Activated naive CD4-positive, alpha-beta T cell treated with anti-CD3 and anti-CD28 coated beads, Interleukin-2, amount 10 ng/mL, durations not matched to agents 7 days and 5 days (primary cell): ENCODE measurements at regions not wholly inside any gene's neighbourhood (a gene's known extent, or its start where the extent isn't known, plus 50 kb on each side); places are given as distances from the start of the nearest gene placed in this dataset.

ENCODE experiments used
- CTCF ChIA-PET: fragments of 350-600 bp; sonication (Branson Sonifier 250); formaldehyde crosslinking; loops from one replicate; lab custom pipeline; 2021; ENCODE audit warnings: antibody characterized with exemption; lab: Charles Lee
- DNase-seq: peaks from one replicate; pipeline ENCODE4 v3.0.0-alpha.2; 2020
- H3K27ac Mint-ChIP-seq: one replicate; pipeline ENCODE4 v1.8.0; 2021; ENCODE audit warnings: mild to moderate bottlenecking, moderate library complexity, mixed read lengths
- H3K27me3 Mint-ChIP-seq: one replicate; pipeline ENCODE4 v1.8.0; 2021; ENCODE audit warnings: mild to moderate bottlenecking, mixed read lengths
- H3K36me3 Mint-ChIP-seq: one replicate; pipeline ENCODE4 v1.8.0; 2021; ENCODE audit warnings: mixed read lengths
- H3K4me1 Mint-ChIP-seq: one replicate; pipeline ENCODE4 v1.8.0; 2021; ENCODE audit warnings: mixed read lengths
- H3K4me3 Mint-ChIP-seq: one replicate; pipeline ENCODE4 v1.8.0; 2021; ENCODE audit warnings: mild to moderate bottlenecking, moderate library complexity, mixed read lengths
- H3K9me3 Mint-ChIP-seq: one replicate; pipeline ENCODE4 v1.8.0; 2021; ENCODE audit warnings: mixed read lengths

DNA sequence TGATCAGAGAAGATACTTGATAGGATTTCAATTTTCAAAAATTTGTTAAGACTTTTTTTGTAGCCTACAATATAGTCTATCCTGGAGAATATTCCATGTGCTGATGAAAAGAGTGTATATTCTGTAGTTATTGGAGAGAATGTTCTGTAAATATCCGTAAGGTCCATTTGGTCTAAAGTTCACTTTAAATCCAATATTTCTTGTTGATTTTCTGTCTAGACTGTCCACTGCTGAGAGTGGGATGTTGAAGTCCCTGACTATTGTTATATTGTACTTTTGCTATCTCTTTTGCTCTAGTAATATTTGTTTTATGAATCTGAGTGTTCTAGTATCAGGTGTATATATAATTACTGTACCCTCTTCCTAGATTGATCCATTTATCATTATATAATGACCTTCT lies 406.2 kb upstream of the CNTN4 start:
- H3K36me3 Mint-ChIP-seq, result no peaks in the 10 kb centered on the region
- no peaks in the 10 kb centered on the region for H3K4me1 Mint-ChIP-seq
- no peak overlapping the region for H3K4me3 Mint-ChIP-seq
- H3K9me3 Mint-ChIP-seq, result no peaks in the 10 kb centered on the region
- DNase-seq, result no peak
- H3K27ac Mint-ChIP-seq, result no peak overlapping the region
- CTCF ChIA-PET, result no interaction called here
- no peaks in the 10 kb centered on the region for H3K27me3 Mint-ChIP-seq

DNA sequence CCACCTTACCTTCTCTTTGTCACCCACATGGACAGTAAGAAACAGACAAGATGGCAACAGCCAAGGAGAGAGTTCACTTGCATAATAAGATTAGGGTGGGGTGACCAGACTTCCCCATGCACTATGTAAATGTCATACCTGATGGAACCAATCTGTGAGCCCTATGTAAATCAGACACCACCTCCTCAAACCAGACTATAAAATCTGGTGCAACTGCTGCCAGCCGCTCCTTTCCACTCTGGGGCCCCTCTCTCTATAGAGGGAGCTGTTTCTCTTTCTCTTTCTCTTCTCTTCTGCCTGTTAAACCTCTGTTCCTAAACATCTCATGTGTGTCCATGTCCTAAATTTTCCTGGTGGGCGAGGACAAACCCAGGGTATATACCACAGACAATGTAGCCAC lies 405.5 kb upstream of the CNTN4 start:
- no peak for DNase-seq
- Mint-ChIP-seq H3K4me1 (no peaks in the 10 kb centered on the region), H3K4me3 (no peak overlapping the region), H3K36me3 (no peaks in the 10 kb centered on the region), H3K27me3 (no peaks in the 10 kb centered on the region), H3K27ac (no peak overlapping the region), H3K9me3 (no peaks in the 10 kb centered on the region)
- CTCF ChIA-PET, result no interaction called here

DNA sequence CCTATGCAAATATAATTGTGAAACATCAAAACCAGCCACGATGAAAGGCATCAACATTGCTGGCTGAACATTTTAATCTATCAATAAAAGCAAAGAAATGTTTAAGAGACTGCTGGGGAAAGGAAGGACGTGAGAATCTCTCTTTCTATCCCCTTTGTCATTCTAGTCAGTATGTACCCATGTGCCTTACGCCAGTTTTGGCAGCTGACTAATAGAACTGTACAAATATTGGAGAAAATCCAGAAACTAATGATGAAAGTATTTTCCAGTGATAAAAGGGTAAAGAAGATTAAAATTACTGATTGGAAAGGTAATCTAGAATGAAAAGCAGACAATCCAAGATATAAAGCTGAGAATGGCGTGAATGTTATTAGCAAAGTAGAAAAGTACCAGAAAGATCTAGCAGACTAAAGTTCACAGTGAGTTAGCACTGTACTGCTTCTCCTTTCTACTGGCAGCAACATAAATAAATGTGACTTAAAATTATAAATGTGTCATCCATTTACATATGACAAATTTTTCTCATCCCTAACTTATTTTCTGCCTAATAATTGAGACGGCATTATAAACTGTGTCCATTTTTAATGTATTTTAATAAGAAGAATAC lies 401.9 kb upstream of the CNTN4 start:
- Mint-ChIP-seq H3K27ac (no peak overlapping the region), H3K4me3 (no peak overlapping the region), H3K27me3 (no peaks in the 10 kb centered on the region), H3K36me3 (no peaks in the 10 kb centered on the region), H3K9me3 (no peaks in the 10 kb centered on the region), H3K4me1 (no peaks in the 10 kb centered on the region)
- CTCF ChIA-PET, result no interaction called here
- DNase-seq, result no peak

DNA sequence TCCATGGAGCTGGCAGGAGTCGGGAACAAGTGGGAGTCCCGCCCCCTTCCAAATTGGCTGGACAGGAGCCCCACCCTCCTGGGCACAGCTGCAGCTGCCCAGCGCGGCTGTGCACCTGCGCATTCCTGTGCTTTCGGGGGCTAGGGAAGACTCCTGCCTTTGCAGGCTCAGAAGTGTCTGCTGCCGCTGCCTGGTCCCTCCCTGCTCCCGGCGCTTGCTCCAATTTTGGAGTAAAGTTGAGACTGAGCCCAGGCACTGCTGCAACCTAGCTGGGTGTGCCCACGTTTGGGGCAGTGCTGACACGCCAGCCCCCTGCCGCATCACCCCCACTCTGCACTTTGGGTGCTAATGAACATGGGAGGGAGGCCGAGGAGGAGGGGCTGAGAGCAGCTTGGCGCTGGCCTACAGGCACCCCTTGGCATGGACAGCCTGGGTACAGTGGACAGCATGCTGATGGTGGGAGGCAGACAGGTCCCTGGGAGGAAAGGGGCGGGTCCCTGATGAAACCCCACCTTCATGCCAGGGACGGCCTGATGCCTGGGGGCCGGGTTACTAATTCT lies 399.2 kb upstream of the CNTN4 start:
- H3K27ac Mint-ChIP-seq, result no peak overlapping the region
- H3K9me3 Mint-ChIP-seq, result no peaks in the 10 kb centered on the region
- H3K36me3 Mint-ChIP-seq, result no peaks in the 10 kb centered on the region
- H3K4me3 Mint-ChIP-seq, result no peak overlapping the region
- CTCF ChIA-PET, result no interaction called here
- no peak for DNase-seq
- H3K27me3 Mint-ChIP-seq, result no peaks in the 10 kb centered on the region
- no peaks in the 10 kb centered on the region for H3K4me1 Mint-ChIP-seq

DNA sequence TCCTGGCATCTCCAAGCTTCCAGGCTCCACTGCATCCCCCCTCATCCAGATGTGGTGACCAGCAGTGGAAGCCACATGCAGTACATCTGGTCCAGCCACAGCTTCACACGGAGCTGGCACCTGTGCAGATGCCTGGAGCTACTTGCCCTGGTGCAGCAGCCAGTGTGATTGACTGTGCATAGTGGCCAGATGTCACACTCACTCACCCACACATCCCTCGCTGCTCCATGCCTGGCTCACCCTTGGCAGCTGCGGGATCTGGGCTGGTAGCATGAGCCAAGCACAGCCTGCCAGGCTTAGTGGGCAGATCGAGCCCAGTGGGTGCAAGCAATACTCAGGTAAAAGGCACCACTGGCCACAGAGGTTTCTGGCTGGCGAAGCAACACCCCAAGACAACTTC lies 398.0 kb upstream of the CNTN4 start:
- DNase-seq, result no peak
- Mint-ChIP-seq H3K4me1 (no peaks in the 10 kb centered on the region), H3K36me3 (no peaks in the 10 kb centered on the region), H3K4me3 (no peak overlapping the region), H3K27me3 (no peaks in the 10 kb centered on the region), H3K9me3 (peaks cover 1% of the 10 kb centered on the region), H3K27ac (no peak overlapping the region)
- CTCF ChIA-PET, result no interaction called here

DNA sequence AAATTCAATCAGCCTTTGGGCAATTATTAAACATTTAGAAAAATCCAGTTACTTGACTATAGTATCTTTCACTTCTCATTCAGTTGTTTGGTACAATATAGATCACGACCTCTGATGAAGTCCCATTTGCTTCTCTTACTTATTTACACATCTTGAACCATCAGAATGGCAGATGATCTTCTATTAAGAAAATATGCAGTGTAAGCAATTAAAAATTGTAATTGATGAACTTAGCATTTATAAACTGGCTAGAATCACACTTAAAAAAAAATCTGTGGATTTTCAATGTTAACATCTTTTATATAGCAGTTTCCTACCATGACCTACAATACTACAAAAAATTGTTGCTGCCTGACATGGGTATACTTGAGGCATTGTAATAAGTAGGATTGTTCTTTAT lies 395.5 kb upstream of the CNTN4 start:
- Mint-ChIP-seq H3K9me3 (peaks cover 5% of the 10 kb centered on the region), H3K27ac (no peak overlapping the region), H3K4me1 (no peaks in the 10 kb centered on the region), H3K27me3 (no peaks in the 10 kb centered on the region), H3K4me3 (no peak overlapping the region), H3K36me3 (no peaks in the 10 kb centered on the region)
- CTCF ChIA-PET, result no interaction called here
- no peak for DNase-seq

DNA sequence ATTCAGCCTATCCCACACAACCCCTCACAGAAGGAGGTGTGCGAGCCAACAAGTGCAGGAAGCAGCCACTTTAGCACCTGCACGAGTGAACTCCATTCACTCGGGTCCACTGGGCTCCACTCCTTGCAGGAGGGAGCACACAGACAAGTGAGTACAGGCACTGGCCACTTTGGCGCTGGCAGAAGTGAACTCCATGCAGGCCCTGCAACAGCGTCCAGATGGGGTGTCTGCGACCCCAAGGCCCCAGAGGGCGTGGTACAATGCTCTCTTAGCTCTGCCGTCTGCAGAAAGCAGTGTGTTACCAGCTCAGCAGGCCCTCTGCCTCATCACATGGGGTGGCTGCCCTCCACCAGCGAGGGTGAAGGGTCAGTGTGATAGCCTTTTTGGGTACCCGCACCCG lies 388.0 kb upstream of the CNTN4 start:
- CTCF ChIA-PET, result no interaction called here

DNA sequence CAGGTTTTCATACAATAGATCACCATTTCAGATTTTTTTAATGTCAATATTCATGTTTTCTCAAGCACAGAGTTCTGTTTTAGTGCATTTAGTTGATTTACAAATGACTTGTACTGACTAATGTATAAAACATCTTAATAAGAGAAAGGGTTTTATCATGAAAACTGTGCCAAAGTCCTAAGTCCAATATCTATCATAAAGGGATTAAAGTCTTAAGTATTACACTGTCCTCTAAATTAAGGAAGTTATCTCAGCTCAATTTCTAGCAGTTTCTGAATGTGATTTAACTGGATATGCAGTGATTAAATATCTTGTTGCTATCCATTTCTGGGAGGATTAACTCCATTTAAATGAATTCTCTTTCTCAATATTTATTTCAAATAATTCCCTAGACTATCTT lies 381.1 kb upstream of the CNTN4 start:
- Mint-ChIP-seq H3K4me1 (no peaks in the 10 kb centered on the region), H3K36me3 (no peaks in the 10 kb centered on the region), H3K27ac (no peak overlapping the region), H3K9me3 (no peaks in the 10 kb centered on the region), H3K4me3 (no peak overlapping the region), H3K27me3 (no peaks in the 10 kb centered on the region)
- CTCF ChIA-PET, result no interaction called here
- no peak for DNase-seq

More for the DNA sequence above, 388.0 kb upstream of the CNTN4 start:
- no peaks in the 10 kb centered on the region for H3K27me3 Mint-ChIP-seq
- no peaks in the 10 kb centered on the region for H3K4me1 Mint-ChIP-seq
- H3K36me3 Mint-ChIP-seq, result no peaks in the 10 kb centered on the region
- no peak overlapping the region for H3K4me3 Mint-ChIP-seq
- H3K9me3 Mint-ChIP-seq, result peaks cover 4% of the 10 kb centered on the region
- H3K27ac Mint-ChIP-seq, result no peak overlapping the region
- no peak for DNase-seq

DNA sequence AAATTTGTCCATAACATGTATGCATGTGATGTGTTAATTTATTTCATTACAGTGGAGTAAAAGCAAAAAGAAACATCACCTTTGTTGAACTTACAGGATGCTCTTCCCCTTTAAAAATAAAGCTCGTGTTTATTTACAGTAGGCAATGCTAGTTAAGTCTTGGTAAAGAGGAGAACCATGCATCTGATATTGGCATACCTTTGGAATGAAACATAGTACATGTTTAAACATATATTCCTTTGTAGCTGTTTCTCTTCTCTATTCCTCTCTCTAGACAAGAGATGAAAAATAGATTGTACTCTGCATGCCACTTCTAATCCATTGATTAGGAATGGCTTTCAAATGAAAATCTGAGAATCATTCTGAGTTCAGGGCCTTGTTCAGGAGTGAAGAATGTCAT lies 374.9 kb upstream of the CNTN4 start:
- H3K27me3 Mint-ChIP-seq, result no peaks in the 10 kb centered on the region
- H3K36me3 Mint-ChIP-seq, result no peaks in the 10 kb centered on the region
- H3K27ac Mint-ChIP-seq, result no peak overlapping the region
- no peak for DNase-seq
- no peak overlapping the region for H3K4me3 Mint-ChIP-seq
- no peaks in the 10 kb centered on the region for H3K4me1 Mint-ChIP-seq
- CTCF ChIA-PET, result no interaction called here
- peaks cover 2% of the 10 kb centered on the region for H3K9me3 Mint-ChIP-seq

DNA sequence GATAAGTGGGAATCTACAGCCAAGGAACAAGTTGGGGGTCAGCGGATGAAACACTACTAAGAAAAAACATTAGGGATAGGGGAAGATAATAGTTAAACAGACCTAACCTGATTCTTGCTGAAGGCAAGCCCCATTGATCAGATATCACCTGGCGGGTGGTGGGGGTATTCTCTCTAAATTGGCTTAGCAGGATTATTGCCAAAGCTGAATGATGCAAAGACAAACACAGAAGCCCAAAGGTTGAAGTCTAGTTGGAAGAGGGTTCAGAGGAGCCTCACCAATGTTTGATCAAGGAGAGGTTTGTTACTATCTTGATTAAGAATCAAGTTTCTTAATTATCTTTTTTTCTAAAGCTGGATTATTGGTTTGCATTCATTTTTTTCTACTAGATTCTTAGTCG lies 371.9 kb upstream of the CNTN4 start:
- H3K27me3 Mint-ChIP-seq, result no peaks in the 10 kb centered on the region
- DNase-seq, result no peak
- H3K4me3 Mint-ChIP-seq, result no peak overlapping the region
- no peak overlapping the region for H3K27ac Mint-ChIP-seq
- CTCF ChIA-PET, result no interaction called here
- peaks cover 6% of the 10 kb centered on the region for H3K9me3 Mint-ChIP-seq
- no peaks in the 10 kb centered on the region for H3K4me1 Mint-ChIP-seq
- H3K36me3 Mint-ChIP-seq, result no peaks in the 10 kb centered on the region

DNA sequence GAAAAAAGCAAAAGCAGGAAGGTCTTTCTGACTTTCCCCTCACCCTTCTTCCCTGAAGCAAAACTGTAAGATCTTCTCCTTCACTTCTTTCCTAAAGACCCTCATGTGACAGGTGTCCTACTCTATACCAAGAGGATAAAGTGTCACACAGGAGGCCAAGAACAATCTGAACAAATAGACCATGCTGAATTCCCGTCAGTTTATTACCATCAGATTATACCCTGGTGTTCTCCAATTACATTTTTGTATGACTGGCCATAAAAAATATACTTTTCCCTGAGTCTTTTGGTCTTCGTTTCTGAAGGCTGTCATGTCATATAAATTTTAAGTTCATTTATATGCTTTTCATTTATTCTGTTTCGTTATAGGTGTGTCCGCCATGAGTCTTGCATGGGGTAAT lies 371.4 kb upstream of the CNTN4 start:
- Mint-ChIP-seq H3K27me3 (no peaks in the 10 kb centered on the region), H3K4me1 (no peaks in the 10 kb centered on the region), H3K36me3 (no peaks in the 10 kb centered on the region), H3K4me3 (no peak overlapping the region), H3K9me3 (peaks cover 10% of the 10 kb centered on the region), H3K27ac (no peak overlapping the region)
- CTCF ChIA-PET, result interaction anchor here (0.6 kb wide), 1 partner anchor 1286 kb away, joined by 4 read pairs; no protein-coding TSS in a partner anchor
- no peak for DNase-seq

DNA sequence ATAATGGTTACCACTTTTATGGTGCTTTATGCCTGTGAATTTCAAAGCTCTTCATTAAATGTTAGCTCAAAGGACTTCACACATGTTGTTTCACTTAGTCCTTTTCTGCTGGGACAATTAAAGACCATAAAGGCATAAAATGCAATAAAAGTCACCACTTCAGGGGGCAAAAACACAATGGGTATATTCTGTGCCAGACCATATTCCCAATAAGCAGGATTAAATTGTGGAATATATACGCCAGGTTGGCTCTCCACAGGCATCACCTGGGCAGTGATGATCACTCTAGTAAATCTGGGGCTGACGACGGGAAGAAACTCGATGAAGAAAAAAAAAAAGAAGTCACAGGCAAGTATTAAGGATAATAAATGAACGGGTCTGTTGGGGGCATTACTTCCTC lies 370.2 kb upstream of the CNTN4 start:
- CTCF ChIA-PET, result no interaction called here
- peaks cover 13% of the 10 kb centered on the region for H3K9me3 Mint-ChIP-seq
- H3K27ac Mint-ChIP-seq, result no peak overlapping the region
- H3K36me3 Mint-ChIP-seq, result no peaks in the 10 kb centered on the region
- H3K4me1 Mint-ChIP-seq, result no peaks in the 10 kb centered on the region
- H3K27me3 Mint-ChIP-seq, result no peaks in the 10 kb centered on the region
- H3K4me3 Mint-ChIP-seq, result no peak overlapping the region
- DNase-seq, result no peak

DNA sequence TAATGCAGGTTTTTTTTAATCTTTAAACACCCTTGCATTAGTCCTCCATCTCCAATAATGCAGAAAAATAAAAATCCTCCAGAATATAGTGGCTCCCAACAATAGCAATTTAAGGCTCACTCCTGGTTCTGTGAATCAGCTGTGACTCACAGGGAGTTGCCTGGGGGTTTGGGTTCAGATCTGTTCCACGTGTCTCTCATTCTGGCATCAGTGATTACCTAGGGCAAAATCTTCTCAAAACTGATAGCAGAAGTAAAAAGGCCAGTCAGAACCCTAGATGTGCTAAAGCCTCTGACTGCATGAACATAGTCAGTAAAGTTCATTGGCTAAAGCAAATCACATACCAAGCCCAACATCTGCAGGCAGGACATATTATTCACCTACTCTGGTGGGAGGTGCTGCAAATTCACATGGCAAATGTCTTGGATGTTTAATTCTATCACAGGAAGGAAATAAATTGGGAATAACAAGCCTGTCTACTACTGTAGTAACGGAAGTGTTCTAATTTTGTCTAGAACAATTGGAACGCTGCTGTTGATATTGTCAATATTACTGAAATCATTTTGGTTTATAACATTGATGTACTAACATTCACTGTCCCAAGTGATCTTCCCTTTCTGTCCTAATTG lies 364.1 kb upstream of the CNTN4 start:
- H3K9me3 Mint-ChIP-seq, result peaks cover 16% of the 10 kb centered on the region
- no peak overlapping the region for H3K27ac Mint-ChIP-seq
- no peaks in the 10 kb centered on the region for H3K27me3 Mint-ChIP-seq
- no peaks in the 10 kb centered on the region for H3K36me3 Mint-ChIP-seq
- H3K4me3 Mint-ChIP-seq, result no peak overlapping the region
- no peaks in the 10 kb centered on the region for H3K4me1 Mint-ChIP-seq
- DNase-seq, result no peak
- CTCF ChIA-PET, result no interaction called here

DNA sequence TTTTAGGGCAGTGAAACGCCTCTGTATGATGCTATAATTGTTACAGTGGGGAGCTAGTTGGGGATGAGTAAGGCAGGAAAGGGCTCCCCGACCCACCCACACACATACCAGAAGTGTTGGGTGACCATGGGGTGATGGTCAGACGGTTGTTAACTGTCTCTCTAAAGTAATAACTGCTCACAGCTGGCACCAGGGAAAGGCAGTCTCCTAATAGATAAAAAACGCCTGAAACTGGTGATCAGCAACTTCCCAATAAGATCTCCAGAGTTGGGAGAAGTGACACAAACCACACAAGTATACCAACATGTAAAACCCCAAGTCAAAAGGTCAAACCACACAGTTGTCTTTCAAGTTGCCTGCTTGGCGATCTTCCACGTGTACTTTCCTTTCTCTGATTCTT lies 346.5 kb upstream of the CNTN4 start:
- no peaks in the 10 kb centered on the region for H3K36me3 Mint-ChIP-seq
- no peak for DNase-seq
- no peak overlapping the region for H3K27ac Mint-ChIP-seq
- H3K27me3 Mint-ChIP-seq, result no peaks in the 10 kb centered on the region
- no peak overlapping the region for H3K4me3 Mint-ChIP-seq
- H3K9me3 Mint-ChIP-seq, result peaks cover 11% of the 10 kb centered on the region
- CTCF ChIA-PET, result no interaction called here
- H3K4me1 Mint-ChIP-seq, result no peaks in the 10 kb centered on the region

DNA sequence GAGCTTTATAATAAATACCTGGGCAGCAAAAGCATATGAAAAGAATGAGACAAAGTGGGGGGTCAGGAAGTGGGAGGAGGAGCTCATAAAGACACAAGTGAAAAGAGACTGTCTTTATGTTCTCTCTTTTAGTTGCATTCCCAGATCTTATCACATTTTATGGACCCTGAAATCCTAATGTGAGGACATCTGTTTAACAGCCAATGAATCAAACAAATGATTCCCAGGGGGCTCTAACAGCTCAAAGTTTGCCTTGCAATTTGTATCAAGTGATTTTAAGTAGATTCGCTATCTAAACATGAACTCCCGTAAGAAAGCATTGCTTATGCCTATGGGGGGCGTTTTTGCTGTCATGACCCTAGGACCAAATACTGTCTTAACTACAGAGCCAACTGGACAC lies 332.3 kb upstream of the CNTN4 start:
- no peaks in the 10 kb centered on the region for H3K36me3 Mint-ChIP-seq
- no peaks in the 10 kb centered on the region for H3K4me1 Mint-ChIP-seq
- no peak for DNase-seq
- H3K27me3 Mint-ChIP-seq, result no peaks in the 10 kb centered on the region
- H3K4me3 Mint-ChIP-seq, result no peak overlapping the region
- H3K27ac Mint-ChIP-seq, result no peak overlapping the region
- CTCF ChIA-PET, result no interaction called here
- H3K9me3 Mint-ChIP-seq, result peaks cover 8% of the 10 kb centered on the region
